ENCODE measurements at regions not wholly inside any gene's neighbourhood (a gene's known extent, or its start where the extent isn't known, plus 50 kb on each side); places are given as distances from the start of the nearest gene placed in this dataset.
"Not testable (repeated sequence)": the region's sequence is repeated elsewhere in the genome, so short reads cannot be mapped to it uniquely, and the experiment has no call there.

- no peak for DNase-seq (ENCODE audit: low spot score)
Observed at GRCh38 chr7:79778786-79779770, 325.6 kb upstream of the MAGI2 start.

GRCh38 chr7:79775911-79776310, 322.4 kb upstream of the MAGI2 start:
- no peak for DNase-seq (ENCODE audit: low spot score)

GRCh38 chr7:79774150-79774549, 320.7 kb upstream of the MAGI2 start:
- DNase-seq (ENCODE audit: low spot score): no peak

GRCh38 chr7:79770970-79771369, 317.5 kb upstream of the MAGI2 start:
- DNase-seq (ENCODE audit: low spot score): no peak

GRCh38 chr7:79770063-79770462, 316.6 kb upstream of the MAGI2 start:
- DNase-seq (ENCODE audit: low spot score): no peak

- not testable (repeated sequence) for DNase-seq (ENCODE audit: low spot score)
Observed at GRCh38 chr7:79767876-79768560, 314.6 kb upstream of the MAGI2 start.

GRCh38 chr7:79767192-79767591, 313.7 kb upstream of the MAGI2 start:
- not testable (repeated sequence) for DNase-seq (ENCODE audit: low spot score)

GRCh38 chr7:79761876-79762429, 308.5 kb upstream of the MAGI2 start:
- DNase-seq (ENCODE audit: low spot score): no peak

- not testable (repeated sequence) for DNase-seq (ENCODE audit: low spot score)
Observed at GRCh38 chr7:79750941-79751340, 297.5 kb upstream of the MAGI2 start.

- DNase-seq (ENCODE audit: low spot score): no peak
Observed at GRCh38 chr7:79749856-79750255, 296.4 kb upstream of the MAGI2 start.

GRCh38 chr7:79741684-79742083, 288.2 kb upstream of the MAGI2 start:
- DNase-seq (ENCODE audit: low spot score): no peak

GRCh38 chr7:79740076-79740475, 286.6 kb upstream of the MAGI2 start:
- no peak for DNase-seq (ENCODE audit: low spot score)

GRCh38 chr7:79739036-79739709, 285.7 kb upstream of the MAGI2 start:
- DNase-seq (ENCODE audit: low spot score): not testable (repeated sequence)

- no peak for DNase-seq (ENCODE audit: low spot score)
Observed at GRCh38 chr7:79736418-79736817, 283.0 kb upstream of the MAGI2 start.

GRCh38 chr7:79735012-79735411, 281.5 kb upstream of the MAGI2 start:
- no peak for DNase-seq (ENCODE audit: low spot score)

GRCh38 chr7:79734181-79734580, 280.7 kb upstream of the MAGI2 start:
- no peak for DNase-seq (ENCODE audit: low spot score)

GRCh38 chr7:79732535-79732934, 279.1 kb upstream of the MAGI2 start:
- no peak for DNase-seq (ENCODE audit: low spot score)

- DNase-seq (ENCODE audit: low spot score): no peak
Observed at GRCh38 chr7:79730971-79731370, 277.5 kb upstream of the MAGI2 start.

GRCh38 chr7:79723833-79724618, 270.6 kb upstream of the MAGI2 start:
- DNase-seq (ENCODE audit: low spot score): no peak

GRCh38 chr7:79722217-79722616, 268.8 kb upstream of the MAGI2 start:
- no peak for DNase-seq (ENCODE audit: low spot score)

- DNase-seq (ENCODE audit: low spot score): no peak
Observed at GRCh38 chr7:79719216-79719615, 265.7 kb upstream of the MAGI2 start.
